GM18508 (cell line): ENCODE measurements at regions not wholly inside any gene's neighbourhood (a gene's known extent, or its start where the extent isn't known, plus 50 kb on each side); places are given as distances from the start of the nearest gene placed in this dataset.
"Not testable (repeated sequence)": the region's sequence is repeated elsewhere in the genome, so short reads cannot be mapped to it uniquely, and the experiment has no call there.

Experiments
- ATAC-seq: cut with Tn5 transposase; IDR thresholded peaks from one replicate; pipeline ENCODE4 v1.9.1; 2021; ENCODE audit warnings: moderate number of reproducible peaks; ENCODE audit not compliant: insufficient read depth, unreplicated experiment

- ATAC-seq = not testable (repeated sequence)
Observed at GRCh38 chr9:66824169-66824568, 76.4 kb upstream of the ZNF658 start.

DNA sequence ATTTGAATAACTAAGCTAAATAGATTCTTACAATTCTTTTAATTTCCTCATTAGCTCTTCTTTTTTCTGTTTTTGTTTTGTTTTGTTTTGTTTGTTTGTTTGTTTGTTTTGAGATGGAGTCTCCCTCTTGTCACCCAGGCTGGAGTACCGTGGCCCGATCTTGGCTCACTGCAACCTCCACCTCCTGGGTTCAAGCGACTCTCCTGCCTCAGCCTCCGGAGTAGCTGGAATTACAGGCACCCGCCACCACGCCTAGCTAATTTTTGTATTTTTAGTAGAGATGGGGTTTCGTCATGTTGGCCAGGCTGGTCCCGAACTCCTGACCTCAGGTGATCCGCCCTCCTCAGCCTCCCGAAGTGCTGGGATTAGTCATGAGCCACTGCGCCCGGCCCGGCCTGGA is 70.7 kb upstream of the ZNF658 start:
- not testable (repeated sequence) for ATAC-seq

DNA sequence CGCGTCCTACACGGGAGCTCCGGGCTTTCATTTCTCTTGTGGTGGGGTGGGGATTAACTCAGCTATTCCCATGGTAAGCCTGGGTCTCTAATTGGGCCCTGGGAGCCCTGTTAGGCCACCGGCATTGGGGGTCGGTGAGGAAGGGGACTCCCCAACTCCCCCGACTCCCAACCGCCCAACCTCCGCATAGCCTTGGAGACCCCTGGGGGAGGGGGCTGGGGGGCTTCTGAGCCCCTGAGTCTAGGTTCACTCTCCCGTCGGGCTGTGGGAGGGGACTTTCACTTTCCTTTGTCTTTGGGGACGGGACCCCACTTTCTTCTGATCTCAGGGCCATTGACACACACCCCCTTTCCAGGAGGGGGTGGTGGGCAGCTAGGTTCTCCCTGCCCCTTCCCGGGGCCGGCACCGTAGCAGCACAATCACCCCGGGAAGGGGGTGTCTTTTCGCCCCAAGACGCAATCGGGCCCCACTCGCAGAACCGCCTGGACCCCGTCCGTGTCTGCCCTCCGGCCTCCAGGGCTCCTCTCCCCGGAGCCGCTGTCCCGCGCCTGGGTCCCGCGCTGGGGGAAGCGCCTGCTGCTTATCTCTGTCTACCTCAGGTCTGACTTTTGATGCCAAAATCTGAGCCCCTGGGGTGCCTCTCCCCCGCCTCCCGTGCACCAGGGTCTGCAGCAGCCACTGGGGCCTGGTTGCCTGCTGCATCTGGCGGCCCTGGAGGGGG is 69.6 kb upstream of the ZNF658 start:
- not testable (repeated sequence) for ATAC-seq

DNA sequence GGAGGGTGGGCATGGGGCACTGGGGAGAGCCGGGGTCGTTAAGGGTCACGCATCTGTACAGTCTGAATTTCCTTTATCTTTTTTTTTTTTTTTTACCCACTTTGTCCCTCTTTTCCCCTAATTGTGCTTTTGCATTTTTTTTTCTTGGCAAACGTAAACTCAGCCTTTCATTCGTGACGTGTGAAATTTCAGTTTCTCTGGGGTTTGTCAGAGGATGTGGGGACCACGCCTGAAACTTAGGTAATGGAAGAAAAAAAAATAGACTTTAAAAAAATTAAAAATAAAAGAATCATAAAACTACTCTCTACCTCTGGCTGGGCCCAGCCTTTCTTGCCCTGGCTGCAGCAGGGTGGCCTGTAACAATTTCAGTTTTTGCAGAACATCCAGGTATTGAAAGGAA is 68.3 kb upstream of the ZNF658 start:
- ATAC-seq = not testable (repeated sequence)

DNA sequence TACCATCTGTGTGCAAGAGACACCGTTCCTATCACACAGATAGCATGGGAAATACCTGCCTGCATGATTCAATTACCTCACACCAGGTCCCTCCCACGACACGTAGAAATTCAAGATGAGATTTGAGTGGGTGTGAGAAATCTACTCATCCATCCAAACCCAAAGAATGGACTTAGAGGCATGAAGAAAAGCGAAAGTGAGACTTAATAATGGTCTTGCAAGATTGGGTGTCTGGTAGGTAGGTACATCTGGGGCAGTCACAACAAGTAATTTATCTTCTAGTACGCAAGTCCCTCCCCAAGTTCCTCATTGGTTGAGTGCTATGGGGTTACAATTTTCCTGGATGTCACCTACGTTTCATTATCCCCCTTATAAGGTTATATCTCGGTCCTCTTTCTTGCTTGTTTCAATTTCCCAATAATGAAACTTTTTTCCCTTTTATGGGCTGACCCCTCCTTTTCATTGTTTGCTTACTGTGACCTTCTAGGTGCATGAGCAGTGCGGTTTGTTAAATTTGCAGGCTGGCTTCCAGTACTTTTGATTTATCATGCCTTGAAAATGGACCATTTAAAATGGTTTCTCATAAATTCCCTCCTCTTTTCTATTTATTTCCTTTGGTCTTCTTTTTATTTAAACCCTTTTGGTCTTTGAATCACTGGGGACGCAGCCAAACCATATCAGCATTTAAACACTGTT is 63.1 kb upstream of the ZNF658 start:
- ATAC-seq = not testable (repeated sequence)
